Stomach (tissue), 8 donors: ENCODE measurements at regions not wholly inside any gene's neighbourhood (a gene's known extent, or its start where the extent isn't known, plus 50 kb on each side); places are given as distances from the start of the nearest gene placed in this dataset.
A peak's percentile ranks its signal among the peaks of the same experiment; 100 is the strongest.

Experiments
- DNase-seq, 2 donors: peaks; one replicate each; pipeline versions ENCODE4 v3.0.0 to v3.0.0-alpha.2; 2013 to 2019
- H3K27ac ChIP-seq, 5 donors: fragments of 200-600 bp in 4 of 5; sonication (generic) in 4 of 5; one replicate each; pipeline ENCODE4 v1.5.1; 2013 to 2019; ENCODE audit warnings: mild to moderate bottlenecking in 1 of 5, moderate library complexity in 1 of 5
- H3K27me3 ChIP-seq, 3 donors: fragments of 200-600 bp; sonication (generic); one replicate each; pipeline ENCODE4 v1.5.1; 2017 to 2019; ENCODE audit warnings: mixed run types in 1 of 3
- H3K36me3 ChIP-seq, 4 donors: fragments of 200-600 bp; sonication (generic); 1 replicate in 3 of 4; 2 replicates in 1 of 4; pipeline ENCODE4 v1.5.1; 2016 to 2019
- H3K4me1 ChIP-seq, 4 donors: fragments of 200-600 bp; sonication (generic); one replicate each; pipeline ENCODE4 v1.5.1; 2016 to 2019
- H3K4me3 ChIP-seq, 4 donors: fragments of 200-600 bp; sonication (generic) in 3 of 4; one replicate each; pipeline ENCODE4 v1.5.1; 2016 to 2019; ENCODE audit warnings: mild to moderate bottlenecking in 1 of 4
- H3K9me3 ChIP-seq, 4 donors: fragments of 200-600 bp; sonication (generic); one replicate each; pipeline ENCODE4 v1.5.1; 2016 to 2019
- EP300 ChIP-seq: sonication (generic); formaldehyde crosslinking; IDR thresholded peaks from one replicate; pipeline ENCODE4 v1.6.1; 2017; ENCODE audit warnings: antibody characterized with exemption
- POLR2A ChIP-seq, 4 donors: fragments of 450-650 bp; IDR thresholded peaks; one replicate each; pipeline ENCODE4 v1.6.1; 2016; ENCODE audit warnings: antibody characterized with exemption in 4 of 4, control low read depth in 2 of 4, mild to moderate bottlenecking in 1 of 4, moderate library complexity in 1 of 4
- POLR2AphosphoS5 ChIP-seq, 3 donors: sonication (generic); formaldehyde crosslinking; IDR thresholded peaks; one replicate each; pipeline ENCODE4 v1.6.1; 2016; ENCODE audit warnings: antibody characterized with exemption in 3 of 3
- WGBS, 5 donors: extraction: QIAGEN DNeasy Blood & Tissue Kit in 3 of 5; methylation state at CpG; one replicate each; pipeline versions ENCODE4 v1.1.5 to v1.1.7; 2013 to 2018; 5-methylcytosine and 5-hydroxymethylcytosine counted together
- intact Hi-C: fragments of 100-400 bp; cut with DNase I; formaldehyde crosslinking; loops from one replicate; pipeline ENCODE4 v1.15.1; 2023; ENCODE audit warnings: low total_unique reads
- TF ChIP-seq, protein P1 (sequence below), 7 experiments: fragments of 450-650 bp in 4 of 7; fragments of 200-600 bp in 3 of 7; sonication (generic) in 3 of 7; IDR thresholded peaks; one replicate each; pipeline ENCODE4 v1.5.1; 2016 to 2019; ENCODE audit warnings: antibody characterized with exemption in 7 of 7, control low read depth in 2 of 7, mild to moderate bottlenecking in 1 of 7
- donor health status: healthy with polysubstance abuse.
- donor health status: Bipolar disorder and iron deficiency.
- donor health status: healthy.

DNA sequence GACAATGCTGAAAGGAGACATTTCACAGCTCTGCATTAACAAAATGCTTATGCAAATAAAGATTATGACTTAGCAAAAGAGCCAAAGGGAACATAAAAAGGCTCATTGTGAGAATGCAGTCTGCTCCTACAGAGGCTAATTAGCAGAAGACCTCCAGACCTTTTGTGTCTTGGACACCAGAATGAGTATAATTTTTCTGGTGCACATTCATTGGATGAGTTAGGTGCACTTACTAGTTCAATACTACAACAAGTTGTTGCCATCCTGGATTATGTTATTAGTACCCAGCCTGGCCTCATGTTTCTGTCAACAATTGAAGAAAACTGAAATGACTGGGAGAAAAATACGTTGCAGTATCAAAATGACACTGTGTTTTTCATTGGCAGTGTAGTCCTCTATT is 613.2 kb upstream of the CHORDC1 start:
- DNase-seq: no peak
- Histone ChIP-seq H3K27ac (no peak overlapping the region), H3K36me3 (no peaks in the 10 kb centered on the region), H3K27me3 (no peaks in the 10 kb centered on the region), H3K4me1 (no peaks in the 10 kb centered on the region), H3K9me3 (no peaks in the 10 kb centered on the region), H3K4me3 (no peak overlapping the region)
- intact Hi-C loops: no loop called here
- no peak for TF ChIP-seq POLR2AphosphoS5 (IDR thresholded peaks at IDR 0.05)
- TF ChIP-seq EP300: no peak
- TF ChIP-seq, protein P1, sequence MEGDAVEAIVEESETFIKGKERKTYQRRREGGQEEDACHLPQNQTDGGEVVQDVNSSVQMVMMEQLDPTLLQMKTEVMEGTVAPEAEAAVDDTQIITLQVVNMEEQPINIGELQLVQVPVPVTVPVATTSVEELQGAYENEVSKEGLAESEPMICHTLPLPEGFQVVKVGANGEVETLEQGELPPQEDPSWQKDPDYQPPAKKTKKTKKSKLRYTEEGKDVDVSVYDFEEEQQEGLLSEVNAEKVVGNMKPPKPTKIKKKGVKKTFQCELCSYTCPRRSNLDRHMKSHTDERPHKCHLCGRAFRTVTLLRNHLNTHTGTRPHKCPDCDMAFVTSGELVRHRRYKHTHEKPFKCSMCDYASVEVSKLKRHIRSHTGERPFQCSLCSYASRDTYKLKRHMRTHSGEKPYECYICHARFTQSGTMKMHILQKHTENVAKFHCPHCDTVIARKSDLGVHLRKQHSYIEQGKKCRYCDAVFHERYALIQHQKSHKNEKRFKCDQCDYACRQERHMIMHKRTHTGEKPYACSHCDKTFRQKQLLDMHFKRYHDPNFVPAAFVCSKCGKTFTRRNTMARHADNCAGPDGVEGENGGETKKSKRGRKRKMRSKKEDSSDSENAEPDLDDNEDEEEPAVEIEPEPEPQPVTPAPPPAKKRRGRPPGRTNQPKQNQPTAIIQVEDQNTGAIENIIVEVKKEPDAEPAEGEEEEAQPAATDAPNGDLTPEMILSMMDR (IDR thresholded peaks at IDR 0.05): no peak
- no peak for TF ChIP-seq POLR2A (IDR thresholded peaks at IDR 0.05)
- WGBS, 5 donors: 20 to 50% (median 34%) methylated on average over 1 of the region's 1 CpG

DNA sequence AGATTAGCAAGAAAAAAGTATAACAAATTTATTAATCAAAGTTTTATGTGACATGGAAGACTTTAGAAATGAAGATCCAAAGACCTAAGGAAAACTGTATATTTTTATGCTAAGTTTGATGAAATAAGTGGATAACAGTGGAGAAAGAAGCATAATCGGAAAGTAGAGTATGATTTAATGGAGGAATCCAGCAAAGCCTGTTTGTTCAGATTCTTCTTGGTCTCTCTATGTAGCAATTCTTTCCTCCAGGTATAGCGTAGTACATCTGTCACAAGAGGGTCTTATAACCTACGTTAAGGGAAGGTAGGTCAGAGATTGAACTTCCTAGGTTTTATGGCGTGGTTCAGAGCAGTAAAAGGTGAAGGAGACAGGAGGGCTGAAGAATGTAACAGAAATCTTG is 600.6 kb upstream of the CHORDC1 start:
- Histone ChIP-seq H3K4me1 (no peaks in the 10 kb centered on the region), H3K27ac (no peak overlapping the region), H3K4me3 (no peak overlapping the region), H3K9me3 (no peaks in the 10 kb centered on the region), H3K36me3 (no peaks in the 10 kb centered on the region), H3K27me3 (no peaks in the 10 kb centered on the region)
- intact Hi-C loops: no loop called here
- TF ChIP-seq EP300: no peak
- no peak for TF ChIP-seq POLR2A (IDR thresholded peaks at IDR 0.05)
- TF ChIP-seq, protein P1 (IDR thresholded peaks at IDR 0.05): no peak
- TF ChIP-seq POLR2AphosphoS5 (IDR thresholded peaks at IDR 0.05): no peak
- 68 to 81% (median 76%) methylated on average over 4 of the region's 4 CpGs for WGBS, 5 donors
- no peak for DNase-seq

DNA sequence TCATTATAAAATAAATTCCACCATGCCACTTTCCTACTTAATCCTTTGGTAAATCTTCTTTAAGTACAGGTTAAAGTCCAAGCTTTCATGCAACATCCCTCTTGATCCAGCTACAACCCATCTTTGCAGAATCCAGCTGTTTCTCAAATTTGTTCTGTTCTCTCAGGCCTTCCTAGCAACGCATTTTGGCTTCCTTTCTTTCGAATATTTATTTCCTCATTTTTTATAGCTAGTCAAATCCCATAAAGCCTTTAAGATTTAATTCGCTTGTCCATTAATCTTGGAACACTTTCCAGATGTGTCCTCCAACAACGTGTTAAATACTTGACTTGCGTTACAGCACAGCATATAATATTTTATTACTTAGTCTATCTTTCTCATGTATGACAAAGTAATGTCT is 600.1 kb upstream of the CHORDC1 start:
- intact Hi-C loops: no loop called here
- peak in 1 of 2 donors; percentile 32 for DNase-seq
- H3K4me1 ChIP-seq: no peaks in the 10 kb centered on the region
- no peaks in the 10 kb centered on the region for H3K27me3 ChIP-seq
- TF ChIP-seq EP300 (no peak), POLR2A (IDR thresholded peaks at IDR 0.05) (no peak), POLR2AphosphoS5 (IDR thresholded peaks at IDR 0.05) (no peak)
- TF ChIP-seq, protein P1 (IDR thresholded peaks at IDR 0.05): no peak
- H3K36me3 ChIP-seq: no peaks in the 10 kb centered on the region
- no peak overlapping the region for H3K27ac ChIP-seq
- no peak overlapping the region for H3K4me3 ChIP-seq
- 42 to 80% (median 66%) methylated on average over 5 of the region's 5 CpGs for WGBS, 5 donors
- no peaks in the 10 kb centered on the region for H3K9me3 ChIP-seq

DNA sequence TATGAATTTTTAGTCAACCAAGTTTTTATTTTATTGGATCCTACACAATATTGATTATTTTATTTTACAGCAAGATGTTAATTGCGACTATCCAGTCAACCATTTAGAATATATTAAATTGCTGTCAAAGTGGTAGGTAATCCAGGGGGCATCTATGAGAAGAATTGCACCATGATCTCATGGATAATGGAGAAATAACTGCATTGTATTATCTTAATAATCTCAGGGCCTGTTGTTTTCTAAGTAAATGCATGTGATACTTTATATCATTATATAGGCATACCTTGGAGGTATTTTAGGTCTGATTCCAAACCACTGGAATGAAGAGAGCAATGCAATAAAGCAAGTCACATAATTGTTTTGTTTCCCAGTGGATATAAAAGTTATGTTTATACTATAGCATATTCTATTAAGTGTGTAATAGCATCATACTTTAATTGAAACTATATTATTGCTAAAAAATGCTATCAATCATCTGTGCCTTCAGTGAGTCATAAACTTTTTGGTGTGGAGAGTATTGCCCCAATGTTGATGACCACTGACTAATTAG is 595.4 kb upstream of the CHORDC1 start:
- Histone ChIP-seq H3K36me3 (no peaks in the 10 kb centered on the region), H3K4me3 (no peak overlapping the region), H3K9me3 (no peaks in the 10 kb centered on the region), H3K27me3 (no peaks in the 10 kb centered on the region), H3K4me1 (no peaks in the 10 kb centered on the region), H3K27ac (no peak overlapping the region)
- no peak for DNase-seq
- WGBS, 5 donors: 84 to 92% (median 86%) methylated on average over 1 of the region's 1 CpG
- TF ChIP-seq POLR2A (IDR thresholded peaks at IDR 0.05) (no peak), POLR2AphosphoS5 (IDR thresholded peaks at IDR 0.05) (no peak), EP300 (no peak)
- TF ChIP-seq, protein P1 (IDR thresholded peaks at IDR 0.05): no peak
- intact Hi-C loops: no loop called here
